B cell (primary cell): ENCODE measurements at regions not wholly inside any gene's neighbourhood (a gene's known extent, or its start where the extent isn't known, plus 50 kb on each side); places are given as distances from the start of the nearest gene placed in this dataset.

ENCODE experiments used
- EZH2 ChIP-seq: IDR thresholded peaks from 2 replicates; pipeline ENCODE4 v1.6.1; 2012; ENCODE audit warnings: borderline replicate concordance, low read depth, mild to moderate bottlenecking, moderate library complexity, low read length; ENCODE audit not compliant: insufficient read depth, poor library complexity, severe bottlenecking
- TF ChIP-seq, protein P1 (sequence below): fragments of 200-600 bp; IDR thresholded peaks from one replicate; pipeline ENCODE4 v1.8.0; 2022; ENCODE audit warnings: antibody characterized with exemption, mild to moderate bottlenecking

- TF ChIP-seq, protein P1, sequence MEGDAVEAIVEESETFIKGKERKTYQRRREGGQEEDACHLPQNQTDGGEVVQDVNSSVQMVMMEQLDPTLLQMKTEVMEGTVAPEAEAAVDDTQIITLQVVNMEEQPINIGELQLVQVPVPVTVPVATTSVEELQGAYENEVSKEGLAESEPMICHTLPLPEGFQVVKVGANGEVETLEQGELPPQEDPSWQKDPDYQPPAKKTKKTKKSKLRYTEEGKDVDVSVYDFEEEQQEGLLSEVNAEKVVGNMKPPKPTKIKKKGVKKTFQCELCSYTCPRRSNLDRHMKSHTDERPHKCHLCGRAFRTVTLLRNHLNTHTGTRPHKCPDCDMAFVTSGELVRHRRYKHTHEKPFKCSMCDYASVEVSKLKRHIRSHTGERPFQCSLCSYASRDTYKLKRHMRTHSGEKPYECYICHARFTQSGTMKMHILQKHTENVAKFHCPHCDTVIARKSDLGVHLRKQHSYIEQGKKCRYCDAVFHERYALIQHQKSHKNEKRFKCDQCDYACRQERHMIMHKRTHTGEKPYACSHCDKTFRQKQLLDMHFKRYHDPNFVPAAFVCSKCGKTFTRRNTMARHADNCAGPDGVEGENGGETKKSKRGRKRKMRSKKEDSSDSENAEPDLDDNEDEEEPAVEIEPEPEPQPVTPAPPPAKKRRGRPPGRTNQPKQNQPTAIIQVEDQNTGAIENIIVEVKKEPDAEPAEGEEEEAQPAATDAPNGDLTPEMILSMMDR = no peak
- TF ChIP-seq EZH2 = no peak
These were observed 191.1 kb downstream of the TMX1 start for GRCh38 chr14:51431033-51431709.
